Stimulated activated CD4-positive, alpha-beta T cell treated with anti-CD3 and anti-CD28 coated beads, Interleukin-1b, Interleukin-23, amount 100 ng/mL, for 48 hours (primary cell): ENCODE measurements at regions not wholly inside any gene's neighbourhood (a gene's known extent, or its start where the extent isn't known, plus 50 kb on each side); places are given as distances from the start of the nearest gene placed in this dataset.
"Not testable (repeated sequence)": the region's sequence is repeated elsewhere in the genome, so short reads cannot be mapped to it uniquely, and the experiment has no call there.

Experiments used
- DNase-seq: peaks from one replicate; pipeline ENCODE4 v3.0.0-alpha.2; 2020

DNA sequence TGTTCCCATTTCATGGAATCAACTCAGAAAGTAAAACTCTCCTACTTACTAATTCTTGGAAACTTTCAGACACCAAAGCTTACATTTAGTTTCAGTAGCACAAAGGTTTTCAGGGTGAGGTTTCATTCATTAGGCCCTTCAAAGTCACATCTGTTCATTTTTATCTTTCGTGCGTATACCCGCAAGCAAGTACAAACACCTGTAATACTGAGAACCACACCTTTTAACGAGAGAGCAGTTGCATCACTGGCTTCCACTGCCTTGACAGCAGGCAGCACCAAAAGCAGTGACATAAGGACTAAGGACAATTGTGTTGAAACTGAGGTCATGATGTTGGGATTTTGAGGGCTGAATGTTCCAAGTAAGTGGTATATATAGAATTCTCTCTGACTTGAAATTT is 60.5 kb downstream of the GOLGA6L22 start:
- not testable (repeated sequence) for DNase-seq

DNA sequence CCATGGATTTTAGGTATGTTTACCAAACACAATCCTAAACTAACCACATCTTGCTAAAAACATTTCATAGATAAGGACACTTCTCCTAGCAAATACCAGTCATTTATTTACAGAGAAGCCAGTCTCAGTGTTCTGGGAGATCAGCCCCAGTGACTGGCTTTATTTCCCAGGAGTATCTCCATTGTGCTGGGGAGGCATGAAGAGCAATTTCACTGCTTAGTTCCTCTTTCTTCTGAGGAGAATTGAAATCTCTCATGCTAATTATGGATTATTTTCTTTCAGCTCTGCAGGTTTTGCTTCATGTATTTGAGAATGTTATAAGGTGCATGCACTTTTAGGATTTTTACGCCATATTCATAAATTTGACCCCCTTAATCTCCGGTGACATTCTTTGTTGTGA is 67.8 kb downstream of the GOLGA6L22 start:
- not testable (repeated sequence) for DNase-seq

DNA sequence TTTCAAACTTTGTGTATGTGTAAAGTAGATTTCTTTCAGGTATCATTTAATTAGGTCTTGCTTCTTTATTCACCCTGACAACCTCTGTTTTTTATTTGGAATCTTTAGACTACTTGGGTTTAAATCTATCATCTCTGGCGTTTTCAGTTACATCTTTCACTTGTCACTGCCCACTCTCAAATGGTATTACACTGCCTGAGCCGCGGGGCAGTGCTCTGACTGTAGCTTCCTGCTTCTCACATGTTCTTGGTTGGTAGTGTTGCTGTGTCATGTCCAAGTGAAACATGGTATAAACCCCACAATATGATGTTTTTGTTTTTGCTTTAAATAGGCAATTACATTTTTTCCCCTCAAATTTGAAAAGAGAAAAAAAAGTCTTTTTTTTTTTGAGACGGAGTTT is 68.3 kb downstream of the GOLGA6L22 start:
- not testable (repeated sequence) for DNase-seq

DNA sequence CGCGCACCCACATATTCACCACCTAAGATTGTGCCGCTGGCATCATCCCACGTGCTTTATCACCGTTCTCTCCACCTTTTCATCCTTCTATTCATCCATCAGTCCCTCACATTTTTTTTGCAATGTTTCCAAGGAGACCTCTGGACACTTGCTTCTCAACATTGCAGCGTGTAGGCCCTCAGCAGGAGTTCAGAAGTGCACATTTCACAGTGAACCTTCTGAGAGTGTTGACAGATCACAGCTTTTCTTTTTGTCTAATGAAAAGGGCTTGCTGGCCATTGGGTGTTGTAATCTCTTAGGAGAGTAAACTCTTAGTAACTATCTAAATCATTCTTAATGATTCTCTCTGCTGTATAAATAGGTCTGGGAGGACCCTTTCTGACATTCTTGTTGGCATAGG is 70.5 kb downstream of the GOLGA6L22 start:
- DNase-seq, result not testable (repeated sequence)

DNA sequence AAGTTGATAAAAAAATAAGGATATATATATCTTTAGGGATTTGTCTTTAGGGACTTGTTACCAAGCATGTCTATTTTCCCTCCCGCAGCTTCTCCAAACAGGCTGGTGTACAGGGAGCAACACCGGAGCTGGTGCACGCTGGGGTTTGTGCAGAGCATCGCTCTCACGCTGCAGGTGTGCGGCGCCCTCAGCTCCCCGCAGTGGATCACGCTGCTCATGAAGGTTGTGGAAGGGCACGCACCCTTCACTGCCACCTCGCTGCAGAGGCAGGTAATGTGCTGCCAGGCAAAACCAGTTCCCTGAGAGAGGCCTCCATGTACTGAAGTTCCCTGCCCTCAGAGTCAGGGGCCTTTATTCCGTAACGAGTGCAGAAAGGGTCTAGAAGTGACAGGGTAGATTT is 101.0 kb downstream of the GOLGA6L22 start:
- not testable (repeated sequence) for DNase-seq

DNA sequence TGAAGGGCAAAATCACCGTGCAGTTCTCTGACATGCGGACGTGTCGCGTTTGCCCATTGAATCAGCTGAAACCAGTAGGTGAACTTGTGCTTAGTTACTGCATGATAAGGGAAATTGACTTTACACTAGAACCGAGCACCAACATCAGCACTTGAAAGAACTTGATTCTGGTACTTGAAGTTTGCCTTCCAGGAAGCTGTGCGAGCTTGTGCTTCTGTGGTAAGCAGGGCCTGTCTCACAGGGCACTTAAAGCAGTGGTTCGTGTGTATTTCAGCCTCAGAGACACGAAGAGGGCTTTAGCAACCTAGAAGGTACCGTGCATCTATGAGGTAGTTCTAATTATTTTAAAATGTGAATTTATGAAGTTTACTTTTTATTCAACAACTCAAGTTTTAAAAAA is 103.0 kb downstream of the GOLGA6L22 start:
- not testable (repeated sequence) for DNase-seq

DNA sequence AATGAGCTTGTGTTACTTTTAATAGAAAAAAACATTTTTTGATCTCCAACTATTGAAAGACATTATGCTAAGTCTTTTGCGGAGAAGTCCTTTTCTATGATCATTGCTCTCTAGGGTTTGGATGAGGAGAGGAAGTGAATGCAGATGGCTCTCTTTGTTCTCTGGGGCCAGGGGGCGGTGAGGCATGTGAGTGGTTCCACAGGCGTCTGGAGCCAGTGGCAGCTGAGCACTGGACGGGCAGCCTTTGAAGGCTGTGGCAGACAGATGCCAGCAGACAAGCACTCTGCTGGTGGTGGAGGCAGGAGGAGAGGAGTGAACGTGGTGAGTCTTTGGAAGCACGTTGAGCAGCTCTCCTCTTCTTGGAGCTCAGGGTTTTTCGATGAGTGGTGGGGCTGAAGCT is 107.8 kb downstream of the GOLGA6L22 start:
- DNase-seq, result not testable (repeated sequence)

DNA sequence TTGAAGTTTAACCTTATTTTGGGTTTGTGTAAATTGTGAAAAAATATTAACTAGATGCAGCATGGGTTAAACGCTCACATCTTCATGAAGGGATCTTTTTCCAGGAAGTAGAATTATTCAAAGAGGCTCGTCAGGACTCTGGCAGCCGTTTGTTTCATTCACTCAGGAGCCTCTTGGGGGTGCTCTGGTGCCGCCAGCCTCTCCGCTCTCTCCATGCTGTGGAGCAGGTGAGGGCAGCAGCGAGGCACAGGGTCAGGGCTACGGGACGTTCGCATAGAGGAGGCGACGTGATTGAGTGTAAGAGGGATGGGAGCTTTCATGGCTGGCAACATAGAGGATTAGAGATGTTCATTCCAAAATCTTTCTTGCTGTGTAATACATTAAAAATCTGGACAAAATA is 110.8 kb downstream of the GOLGA6L22 start:
- DNase-seq, result not testable (repeated sequence)

DNA sequence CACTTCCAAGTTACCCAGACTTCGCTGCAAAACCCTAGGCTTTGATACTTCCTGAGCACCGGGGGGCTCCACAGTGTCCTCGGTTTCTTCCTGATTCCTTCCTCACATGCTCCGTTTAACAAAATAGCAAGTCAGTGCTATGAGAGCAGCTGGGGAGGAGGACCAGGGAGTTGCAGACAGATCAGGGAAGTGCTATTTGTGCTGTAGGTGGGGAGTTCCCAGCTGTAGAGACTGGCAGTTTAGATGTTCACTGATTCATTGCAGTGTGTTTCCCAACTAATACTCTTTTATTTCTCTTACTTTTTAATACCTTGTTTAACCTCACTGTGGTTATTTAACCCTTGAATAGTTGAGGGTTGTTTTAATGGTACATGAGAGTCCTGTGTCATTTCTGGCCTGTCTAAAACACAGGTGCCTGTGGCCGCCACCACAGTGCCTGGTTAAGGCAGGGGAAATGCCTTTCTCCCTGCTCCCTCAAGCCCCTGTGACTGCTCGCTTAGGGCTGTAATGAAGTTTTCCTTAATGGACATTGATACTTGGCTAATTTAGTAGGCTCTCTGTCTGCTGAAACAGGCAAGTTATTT is 113.5 kb downstream of the GOLGA6L22 start:
- not testable (repeated sequence) for DNase-seq

DNA sequence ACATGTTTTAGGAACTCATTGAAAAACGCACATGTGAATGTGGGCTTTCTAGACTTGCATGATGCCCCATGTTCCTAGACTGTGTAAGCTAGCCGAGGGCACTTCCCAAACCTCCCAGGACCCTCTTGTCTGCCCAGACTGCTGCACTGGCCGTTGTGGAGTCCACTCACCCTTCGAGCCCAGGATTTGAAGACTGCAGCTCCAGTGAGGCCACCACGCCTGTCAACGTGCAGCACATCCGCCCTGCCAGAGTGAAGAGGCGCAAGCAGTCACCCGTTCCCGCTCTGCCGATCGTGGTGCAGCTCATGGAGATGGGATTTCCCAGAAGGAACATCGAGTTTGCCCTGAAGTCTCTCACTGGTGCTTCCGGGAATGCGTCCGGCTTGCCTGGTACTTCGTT is 114.1 kb downstream of the GOLGA6L22 start:
- DNase-seq, result not testable (repeated sequence)

DNA sequence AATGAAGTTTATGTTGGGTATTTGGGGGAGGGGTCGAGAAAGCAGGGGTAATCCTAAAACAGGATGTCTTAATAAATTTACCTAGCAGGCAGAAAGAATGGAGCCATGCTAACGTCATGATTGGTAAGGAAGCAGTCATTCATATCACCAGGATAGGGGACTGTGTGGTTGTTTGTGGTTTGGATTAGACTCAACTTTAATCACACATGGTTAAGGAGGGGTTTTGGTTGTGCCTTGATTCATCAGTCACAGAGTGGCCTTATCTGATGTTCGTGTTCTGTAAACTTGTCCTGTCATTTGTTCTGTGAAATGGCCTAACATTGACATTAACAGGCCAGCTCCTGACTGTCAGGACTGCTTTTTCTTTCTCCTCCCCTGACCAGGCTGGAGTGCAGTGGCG is 119.1 kb downstream of the GOLGA6L22 start:
- not testable (repeated sequence) for DNase-seq

DNA sequence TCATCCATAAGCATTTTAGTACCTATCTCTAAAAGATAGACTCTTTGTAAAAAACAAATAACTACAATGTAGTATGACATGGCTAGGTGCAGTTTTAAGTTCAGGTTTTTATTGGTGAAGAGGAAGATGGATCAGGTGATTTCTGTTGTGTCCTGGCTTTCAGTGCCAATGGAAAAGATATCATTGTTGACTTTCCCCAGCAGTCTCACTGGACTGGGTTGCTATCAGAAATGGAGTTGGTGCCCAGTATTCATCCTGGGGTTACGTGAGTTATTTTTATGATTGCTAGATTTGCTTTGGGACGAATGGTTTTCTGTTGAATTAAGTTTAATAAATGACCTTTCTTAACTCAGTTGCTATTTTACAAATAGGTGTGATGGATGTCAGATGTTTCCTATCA is 120.5 kb downstream of the GOLGA6L22 start:
- DNase-seq, result not testable (repeated sequence)

DNA sequence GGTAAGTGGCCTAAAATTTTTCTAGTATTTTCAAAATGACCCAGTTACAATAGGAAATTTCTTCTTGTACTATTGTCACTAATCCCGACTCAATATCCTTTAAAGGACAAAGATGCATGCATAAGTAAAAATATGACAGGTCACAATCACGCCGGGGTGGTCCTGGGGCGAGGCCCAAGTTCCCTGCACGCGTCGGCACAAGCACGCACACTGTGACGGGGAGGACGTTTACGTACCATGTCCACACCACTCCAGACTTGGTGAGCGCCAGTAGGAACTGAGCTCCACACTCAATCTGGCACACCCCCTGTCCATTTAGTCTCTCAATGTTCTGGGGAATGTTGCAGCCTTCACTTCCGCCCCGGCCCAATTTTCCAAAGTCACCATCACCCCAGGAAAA is 128.7 kb downstream of the GOLGA6L22 start:
- DNase-seq, result not testable (repeated sequence)

DNA sequence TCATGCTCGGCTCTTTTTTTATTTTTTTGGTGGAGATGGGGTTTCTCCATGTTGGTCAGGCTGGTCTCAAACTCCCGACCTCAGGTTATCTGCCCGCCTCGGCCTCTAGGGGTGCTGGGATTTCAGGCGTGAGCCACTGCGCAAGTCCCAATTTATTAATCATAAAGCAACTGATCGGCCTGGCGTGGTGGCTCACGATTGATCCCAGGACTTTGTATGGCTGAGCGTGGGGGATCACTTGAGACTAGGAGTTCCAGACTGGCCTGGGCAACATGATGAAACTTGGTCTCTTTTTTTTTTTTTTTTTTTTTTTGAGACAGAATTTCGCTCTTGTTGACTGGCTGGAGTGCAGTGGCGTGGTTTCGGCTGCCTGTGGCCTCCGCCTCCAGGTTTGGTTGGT is 139.8 kb downstream of the GOLGA6L22 start:
- not testable (repeated sequence) for DNase-seq

DNA sequence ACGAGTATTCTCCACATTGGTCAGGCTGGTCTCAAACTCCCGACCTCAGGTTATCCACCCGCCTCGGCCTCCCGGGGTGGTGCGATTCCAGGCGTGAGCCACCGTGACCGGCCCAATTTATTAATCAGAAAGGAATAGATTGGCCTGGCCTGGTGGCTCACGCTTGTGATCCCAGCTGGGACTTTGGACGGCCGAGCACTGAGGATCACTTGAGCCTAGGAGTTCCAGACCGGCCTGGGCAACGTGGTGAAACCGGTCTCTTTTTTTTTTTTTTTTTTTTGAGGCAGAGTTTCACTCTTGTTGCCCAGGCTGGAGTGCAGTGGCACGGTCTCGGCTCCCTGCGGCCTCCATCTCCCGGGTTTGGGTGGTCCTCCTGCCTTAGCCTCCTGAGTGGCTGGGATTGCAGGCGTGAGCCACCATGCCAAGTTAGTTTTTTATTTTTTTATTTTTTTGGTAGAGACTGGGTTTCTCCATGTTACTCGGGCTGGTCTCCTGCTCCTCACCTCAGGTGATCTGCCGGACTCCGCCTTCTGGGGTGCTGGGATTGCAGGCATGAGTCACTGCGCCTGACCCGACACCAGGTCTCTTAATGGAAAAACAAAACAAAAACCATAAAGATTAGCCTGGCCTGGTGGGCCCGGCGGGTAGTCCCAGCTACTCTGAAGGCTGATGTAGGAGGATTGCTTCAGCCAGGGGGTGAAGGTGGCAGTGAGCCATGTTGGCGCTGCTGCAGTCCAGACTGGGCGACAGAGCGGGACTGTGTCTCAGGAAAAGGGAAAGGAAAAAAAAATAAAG is 141.0 kb downstream of the GOLGA6L22 start:
- not testable (repeated sequence) for DNase-seq

DNA sequence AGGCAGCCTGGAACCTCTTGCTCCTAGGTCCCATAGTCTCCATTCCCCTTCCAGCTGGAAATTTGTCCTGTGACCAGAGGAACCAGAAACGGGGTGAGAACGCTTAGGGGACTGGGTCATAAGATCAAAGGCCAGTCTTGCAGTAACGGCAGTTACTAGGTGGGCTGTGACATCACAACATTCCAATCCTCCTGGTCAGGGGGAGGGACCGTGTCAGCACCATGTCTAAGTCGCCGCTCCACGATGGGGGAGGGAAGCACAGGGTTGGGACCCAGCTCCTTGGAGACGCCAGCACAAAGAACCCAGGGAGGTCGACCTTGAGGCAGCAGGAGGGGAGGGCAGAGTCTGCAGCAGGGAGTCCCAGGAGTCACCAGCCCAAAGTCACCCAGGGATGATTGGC is 158.3 kb downstream of the GOLGA6L22 start:
- not testable (repeated sequence) for DNase-seq

DNA sequence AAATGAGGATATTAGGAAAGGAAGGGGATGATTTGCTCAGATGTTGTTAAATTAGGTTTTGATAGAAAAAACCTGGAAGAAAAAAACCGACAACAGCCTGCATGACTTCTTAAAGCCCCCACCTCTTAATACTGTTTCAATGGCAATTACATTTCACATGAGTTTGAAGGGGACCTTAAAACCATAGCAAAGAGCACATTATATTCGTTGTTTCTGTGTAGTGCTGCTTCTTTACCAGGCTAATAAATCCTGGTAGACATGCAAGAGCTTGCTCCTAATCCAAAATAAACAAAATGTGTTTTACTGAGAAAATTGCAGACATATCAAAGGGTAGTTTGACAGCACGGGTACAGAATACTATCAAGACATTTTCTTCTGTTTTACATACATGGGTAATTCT is 154.7 kb upstream of the NIPA1 start:
- DNase-seq, result not testable (repeated sequence)

DNA sequence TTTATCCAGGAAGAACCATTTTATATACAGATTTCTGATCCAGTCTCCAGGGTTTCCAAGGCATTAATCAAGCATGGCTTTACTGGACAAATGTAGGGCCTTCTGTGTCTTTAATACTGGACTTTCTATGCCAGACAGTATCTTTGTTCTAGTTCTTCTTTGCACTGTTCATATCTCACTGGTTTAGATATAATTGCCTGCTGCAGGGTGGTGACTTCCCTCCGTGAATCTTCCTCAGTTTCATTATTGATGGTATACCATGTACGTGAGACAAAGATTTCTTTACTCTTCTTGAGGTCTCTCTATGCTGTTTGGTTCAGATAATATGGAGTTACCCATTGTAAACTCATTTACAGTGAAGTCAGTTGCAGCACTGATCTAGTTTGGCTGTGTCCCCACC is 146.5 kb upstream of the NIPA1 start:
- not testable (repeated sequence) for DNase-seq

DNA sequence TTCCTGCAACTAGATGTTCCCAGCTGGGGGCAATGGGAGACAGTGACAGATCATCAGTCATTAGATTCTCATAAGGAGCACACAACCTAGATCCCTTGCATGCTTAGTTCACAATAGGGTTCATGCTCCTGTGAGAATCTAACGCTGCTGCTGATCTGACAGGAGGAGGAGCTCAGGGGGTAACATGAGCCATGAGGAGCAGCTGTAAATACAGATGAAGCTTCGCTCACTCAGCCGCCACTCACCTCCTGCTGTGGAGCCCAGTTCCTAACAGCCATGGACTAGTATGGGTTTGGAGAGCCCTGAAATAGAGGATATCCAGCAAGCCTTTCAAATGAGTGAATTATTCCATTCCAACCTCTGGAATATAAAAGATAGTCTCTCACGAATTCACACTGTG is 137.0 kb upstream of the NIPA1 start:
- not testable (repeated sequence) for DNase-seq

DNA sequence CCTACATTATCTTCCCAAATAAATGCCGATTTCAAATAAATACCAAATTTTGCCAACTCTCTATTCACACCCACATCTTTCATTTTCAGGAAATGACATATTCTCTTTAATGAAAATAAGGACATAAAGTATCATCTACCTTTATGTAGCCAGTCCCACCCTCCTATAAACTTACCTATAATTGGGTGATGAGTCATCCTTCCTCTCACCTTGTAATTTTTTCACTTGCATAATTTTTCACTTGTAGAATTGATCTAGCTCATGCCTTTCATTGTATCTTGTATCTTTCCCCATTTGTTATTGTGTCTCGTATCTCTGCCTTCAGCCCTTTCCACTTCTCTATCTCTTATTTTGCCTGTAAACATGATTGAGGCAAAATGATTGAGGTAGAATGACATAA is 135.3 kb upstream of the NIPA1 start:
- DNase-seq, result not testable (repeated sequence)

DNA sequence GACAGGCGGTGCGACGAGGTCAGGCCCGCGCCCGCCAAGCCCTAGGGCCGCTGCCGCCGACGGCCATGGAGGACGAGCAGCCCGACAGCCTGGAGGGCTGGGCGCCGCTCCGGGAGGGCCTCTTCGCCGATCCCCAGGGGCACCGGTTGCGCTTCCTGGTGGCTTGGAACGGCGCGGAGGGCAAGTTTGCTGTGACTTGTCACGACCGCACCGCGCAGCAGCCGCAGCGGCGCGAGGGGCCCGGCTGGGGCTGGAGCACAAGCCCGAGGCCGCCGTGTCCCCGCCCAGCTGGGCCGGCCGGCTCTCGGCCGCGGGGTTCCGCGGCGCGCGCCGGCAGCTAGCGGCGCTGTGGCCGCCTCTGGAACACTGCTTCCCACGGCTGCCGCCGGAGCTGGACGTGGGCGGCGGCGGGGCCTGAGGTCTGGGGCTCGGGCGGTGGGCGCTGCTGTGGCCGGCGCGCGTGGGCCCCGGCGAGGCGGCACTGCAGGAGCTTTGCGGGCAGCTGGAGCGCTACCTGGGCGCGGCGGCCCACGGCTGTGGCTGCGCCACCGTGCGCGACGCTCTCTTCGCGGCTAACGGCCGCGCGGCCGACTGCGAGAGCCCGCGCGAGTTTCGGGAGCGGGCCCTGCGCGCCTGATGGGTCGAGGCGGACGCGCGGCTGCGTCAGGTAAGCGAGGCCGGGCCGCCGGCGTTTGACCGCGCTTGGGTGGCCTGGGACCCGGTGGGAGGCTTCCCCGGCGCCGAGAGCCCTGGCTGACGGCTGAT is 122.0 kb upstream of the NIPA1 start:
- peak; percentile 9 for DNase-seq

DNA sequence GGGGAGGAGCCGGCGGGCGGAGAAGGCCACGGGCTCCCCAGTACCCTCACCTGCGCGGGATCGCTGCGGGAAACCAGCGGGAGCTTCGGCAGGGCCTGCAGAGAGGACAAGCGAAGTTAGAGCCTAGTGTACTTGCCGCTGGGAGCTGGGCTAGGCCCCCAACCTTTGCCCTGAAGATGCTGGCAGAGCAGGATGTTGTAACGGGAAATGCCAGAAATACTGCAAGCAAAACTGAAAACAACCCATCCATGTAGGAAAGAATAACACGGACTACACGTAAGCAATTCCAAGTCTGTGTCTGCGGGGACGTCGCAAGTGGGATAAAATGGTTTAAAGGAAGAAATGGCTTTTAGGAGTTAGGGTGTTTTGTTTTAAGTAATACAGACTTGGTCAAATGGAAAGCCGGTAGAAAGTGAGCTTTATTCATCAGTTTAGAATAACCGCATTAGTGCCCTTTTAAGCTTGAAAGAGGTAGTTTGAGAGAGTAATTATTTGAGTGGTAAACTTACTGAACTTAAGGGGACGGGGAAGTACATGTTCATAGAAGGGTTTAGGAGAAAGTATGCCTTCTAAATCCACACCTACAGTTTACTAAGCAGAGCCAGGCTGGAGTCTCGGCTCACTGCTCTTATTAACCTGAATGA is 121.3 kb upstream of the NIPA1 start:
- DNase-seq, result peak; percentile 11

DNA sequence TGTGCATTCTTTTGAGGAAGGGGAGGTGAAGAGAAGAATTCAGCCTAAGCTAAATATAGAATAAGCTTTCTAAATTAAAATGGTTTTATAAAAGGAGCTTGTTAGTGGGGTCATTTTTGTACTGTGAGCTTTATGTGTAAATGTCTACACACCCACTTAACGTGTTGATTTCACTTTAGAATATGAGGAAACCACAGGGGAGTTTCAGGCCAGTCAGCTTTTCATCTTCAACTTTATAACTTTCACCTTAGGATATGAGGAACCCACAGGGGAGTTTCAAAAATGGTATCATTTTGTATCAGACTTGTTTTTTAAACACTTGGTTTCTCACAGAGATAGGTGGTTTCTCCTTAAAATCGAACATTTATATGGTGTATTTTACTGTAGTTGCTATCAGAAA is 120.7 kb upstream of the NIPA1 start:
- DNase-seq, result not testable (repeated sequence)
